Astrocyte (in vitro differentiated cells and primary cell): ENCODE measurements at regions not wholly inside any gene's neighbourhood (a gene's known extent, or its start where the extent isn't known, plus 50 kb on each side); places are given as distances from the start of the nearest gene placed in this dataset.

ENCODE experiments used
- DNase-seq: peaks from one replicate; pipeline ENCODE4 v3.0.0-alpha.2; 2010; ENCODE audit warnings: low read depth
- FAIRE-seq: peaks from 2 replicates; lab custom pipeline; 2011; peaks lifted over from hg19 to GRCh38; lab: Jason Lieb, UNC
- H2AFZ ChIP-seq: 2 replicates; pipeline ENCODE4 v1.6.0; 2012; ENCODE audit warnings: low read depth, low read length, inconsistent platforms
- H3K27ac ChIP-seq: 2 replicates; pipeline ENCODE4 v1.5.1; 2011; ENCODE audit warnings: low read depth, low read length, inconsistent platforms
- H3K27me3 ChIP-seq: 2 replicates; pipeline ENCODE4 v1.6.0; 2011; ENCODE audit warnings: low read length, inconsistent platforms; ENCODE audit not compliant: insufficient read depth
- H3K36me3 ChIP-seq: 2 replicates; pipeline ENCODE4 v1.5.1; 2011; ENCODE audit warnings: low read length, inconsistent platforms; ENCODE audit not compliant: insufficient read depth
- H3K4me1 ChIP-seq: 2 replicates; pipeline ENCODE4 v1.5.1; 2011; ENCODE audit warnings: low read length, inconsistent platforms; ENCODE audit not compliant: insufficient read depth
- H3K4me2 ChIP-seq: 2 replicates; pipeline ENCODE4 v1.6.0; 2012; ENCODE audit warnings: low read length, inconsistent platforms
- H3K4me3 ChIP-seq: 2 replicates; pipeline ENCODE4 v1.5.1; 2011; ENCODE audit warnings: low read depth, mild to moderate bottlenecking, low read length, inconsistent platforms; ENCODE audit not compliant: insufficient read depth
- H3K79me2 ChIP-seq: 2 replicates; pipeline ENCODE4 v1.6.0; 2012; ENCODE audit warnings: mild to moderate bottlenecking, low read length, inconsistent platforms; ENCODE audit not compliant: insufficient read depth
- H3K9ac ChIP-seq: 2 replicates; pipeline ENCODE4 v1.6.0; 2012; ENCODE audit warnings: mild to moderate bottlenecking, low read length, inconsistent platforms
- H3K9me3 ChIP-seq: 2 replicates; pipeline ENCODE4 v1.5.1; 2012; ENCODE audit warnings: low read depth, mild to moderate bottlenecking, low read length, inconsistent platforms; ENCODE audit not compliant: insufficient read depth
- H4K20me1 ChIP-seq: 2 replicates; pipeline ENCODE4 v1.6.0; 2012; ENCODE audit warnings: low read length, inconsistent platforms; ENCODE audit not compliant: insufficient read depth
- H3K27ac Mint-ChIP-seq: one replicate; pipeline ENCODE4 v1.8.0; 2021; ENCODE audit warnings: mild to moderate bottlenecking, mixed read lengths; ENCODE audit not compliant: unreplicated experiment
- H3K27me3 Mint-ChIP-seq: one replicate; pipeline ENCODE4 v1.8.0; 2021; ENCODE audit warnings: low read depth, mixed read lengths; ENCODE audit not compliant: unreplicated experiment
- H3K36me3 Mint-ChIP-seq: one replicate; pipeline ENCODE4 v1.8.0; 2021; ENCODE audit warnings: low read depth, mixed read lengths; ENCODE audit not compliant: unreplicated experiment
- H3K4me1 Mint-ChIP-seq: one replicate; pipeline ENCODE4 v1.8.0; 2021; ENCODE audit warnings: low read depth, mixed read lengths; ENCODE audit not compliant: unreplicated experiment
- H3K4me3 Mint-ChIP-seq: one replicate; pipeline ENCODE4 v1.8.0; 2021; ENCODE audit warnings: mild to moderate bottlenecking, moderate library complexity, mixed read lengths; ENCODE audit not compliant: unreplicated experiment
- H3K9me3 Mint-ChIP-seq: one replicate; pipeline ENCODE4 v1.8.0; 2021; ENCODE audit warnings: mild to moderate bottlenecking, mixed read lengths; ENCODE audit not compliant: unreplicated experiment
- CTCF ChIP-seq: IDR thresholded peaks from 2 replicates; pipeline ENCODE4 v1.5.1; 2011; ENCODE audit warnings: low read depth, mild to moderate bottlenecking, inconsistent platforms, low read length, moderate library complexity; ENCODE audit not compliant: insufficient read depth
- EZH2 ChIP-seq: IDR thresholded peaks from 2 replicates; pipeline ENCODE4 v1.6.1; 2012; ENCODE audit warnings: mild to moderate bottlenecking, low read length, inconsistent platforms; ENCODE audit not compliant: insufficient read depth

- Mint-ChIP-seq H3K27ac (no peak overlapping the region), H3K4me3 (no peak overlapping the region), H3K36me3 (peaks cover 2% of the 10 kb centered on the region), H3K9me3 (no peaks in the 10 kb centered on the region), H3K4me1 (peaks cover 20% of the 10 kb centered on the region), H3K27me3 (peaks cover 5% of the 10 kb centered on the region)
- Histone ChIP-seq H3K4me1 (no peaks in the 10 kb centered on the region), H4K20me1 (no peaks in the 10 kb centered on the region), H3K9ac (no peak overlapping the region), H3K9me3 (no peaks in the 10 kb centered on the region), H3K79me2 (no peaks in the 10 kb centered on the region), H3K4me2 (no peak overlapping the region), H3K27ac (no peak overlapping the region), H3K4me3 (no peak overlapping the region), H3K36me3 (no peaks in the 10 kb centered on the region), H3K27me3 (no peaks in the 10 kb centered on the region), H2AFZ (no peak overlapping the region)
- FAIRE-seq = no peak
- DNase-seq = no peak
- TF ChIP-seq CTCF = no peak
- no peak for TF ChIP-seq EZH2
Measured at GRCh38 chr14:34099635-34100034, 148.8 kb upstream of the EGLN3 start.

DNA sequence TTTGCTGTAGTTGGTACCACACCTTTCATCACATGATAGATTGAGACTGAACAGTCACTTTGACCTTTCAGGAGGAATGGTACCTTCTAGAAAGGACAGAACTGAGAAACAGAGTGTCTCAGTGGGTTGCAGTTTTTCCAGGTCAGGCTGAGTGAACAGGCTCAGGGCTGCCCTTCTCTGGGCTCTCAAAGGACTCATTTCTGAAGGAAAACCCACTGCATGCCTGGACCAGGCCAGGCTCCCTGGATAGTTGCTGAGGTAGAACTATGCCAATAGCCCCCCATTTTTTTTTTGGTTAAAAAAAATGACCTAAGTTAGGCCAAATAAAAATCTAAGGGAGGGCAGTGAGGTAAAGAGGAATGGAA, 148.1 kb upstream of the EGLN3 start:
- Mint-ChIP-seq H3K27me3 (peaks cover 5% of the 10 kb centered on the region), H3K9me3 (no peaks in the 10 kb centered on the region), H3K4me1 (peaks cover 17% of the 10 kb centered on the region), H3K27ac (no peak overlapping the region), H3K36me3 (peaks cover 2% of the 10 kb centered on the region), H3K4me3 (no peak overlapping the region)
- Histone ChIP-seq H3K27me3 (no peaks in the 10 kb centered on the region), H3K9me3 (no peaks in the 10 kb centered on the region), H3K4me3 (no peak overlapping the region), H3K4me2 (no peak overlapping the region), H2AFZ (no peak overlapping the region), H3K9ac (no peak overlapping the region), H3K4me1 (no peaks in the 10 kb centered on the region), H4K20me1 (no peaks in the 10 kb centered on the region), H3K36me3 (no peaks in the 10 kb centered on the region), H3K79me2 (no peaks in the 10 kb centered on the region), H3K27ac (no peak overlapping the region)
- FAIRE-seq = no peak
- TF ChIP-seq EZH2 (no peak), CTCF (no peak)
- no peak for DNase-seq

GRCh38 chr14:34098045-34098984, 147.4 kb upstream of the EGLN3 start:
- Histone ChIP-seq H3K36me3 (no peaks in the 10 kb centered on the region), H2AFZ (peak overlapping the region; percentile 32), H3K27ac (no peak overlapping the region), H3K9ac (no peak overlapping the region), H3K4me1 (no peaks in the 10 kb centered on the region), H3K4me2 (no peak overlapping the region), H3K79me2 (no peaks in the 10 kb centered on the region), H3K9me3 (no peaks in the 10 kb centered on the region), H4K20me1 (no peaks in the 10 kb centered on the region), H3K4me3 (no peak overlapping the region), H3K27me3 (no peaks in the 10 kb centered on the region)
- H3K9me3 Mint-ChIP-seq = no peaks in the 10 kb centered on the region
- TF ChIP-seq CTCF (peak; percentile 87), EZH2 (no peak)
- peak; percentile 33 for DNase-seq
- peaks cover 7% of the 10 kb centered on the region for H3K27me3 Mint-ChIP-seq
- peaks cover 17% of the 10 kb centered on the region for H3K4me1 Mint-ChIP-seq
- peak overlapping the region; percentile 14 for H3K27ac Mint-ChIP-seq
- H3K36me3 Mint-ChIP-seq = peaks cover 2% of the 10 kb centered on the region
- no peak for FAIRE-seq
- no peak overlapping the region for H3K4me3 Mint-ChIP-seq
